Left ventricle myocardium superior (tissue), 1 donor: ENCODE measurements at regions not wholly inside any gene's neighbourhood (a gene's known extent, or its start where the extent isn't known, plus 50 kb on each side); places are given as distances from the start of the nearest gene placed in this dataset.
A peak's percentile ranks its signal among the peaks of the same experiment; 100 is the strongest.
"Not testable (repeated sequence)": the region's sequence is repeated elsewhere in the genome, so short reads cannot be mapped to it uniquely, and the experiment has no call there.

Source experiments
- ATAC-seq: fragments of 200-7000 bp; cut with Tn5 transposase; one replicate; pipeline ENCODE4 v1.9.1; 2020; ENCODE audit warnings: mild to moderate bottlenecking, moderate library complexity
- DNase-seq: peaks from one replicate; pipeline ENCODE4 v3.0.0-alpha.2; 2020
- intact Hi-C: fragments of 100-400 bp; cut with micrococcal nuclease; formaldehyde crosslinking; loops from one replicate; pipeline ENCODE4 v1.11.0; 2022
- donor health status: DM: no; HTN: yes; CAD: no; lungs with severe emphysema.

GRCh38 chr15:20473465-20473864 lies 68.1 kb downstream of the GOLGA6L6 start:
- ATAC-seq, DNase-seq, intact Hi-C loops: not testable (repeated sequence)

- DNase-seq, ATAC-seq, intact Hi-C loops: not testable (repeated sequence)
Measured at GRCh38 chr15:20472983-20473382, 68.6 kb downstream of the GOLGA6L6 start.

GRCh38 chr15:20470810-20471209 lies 70.8 kb downstream of the GOLGA6L6 start:
- peak; percentile 22 for ATAC-seq
- intact Hi-C loops, DNase-seq: not testable (repeated sequence)

- intact Hi-C loops, ATAC-seq, DNase-seq: not testable (repeated sequence)
Measured at GRCh38 chr15:20441138-20441537, 100.5 kb downstream of the GOLGA6L6 start.

DNA sequence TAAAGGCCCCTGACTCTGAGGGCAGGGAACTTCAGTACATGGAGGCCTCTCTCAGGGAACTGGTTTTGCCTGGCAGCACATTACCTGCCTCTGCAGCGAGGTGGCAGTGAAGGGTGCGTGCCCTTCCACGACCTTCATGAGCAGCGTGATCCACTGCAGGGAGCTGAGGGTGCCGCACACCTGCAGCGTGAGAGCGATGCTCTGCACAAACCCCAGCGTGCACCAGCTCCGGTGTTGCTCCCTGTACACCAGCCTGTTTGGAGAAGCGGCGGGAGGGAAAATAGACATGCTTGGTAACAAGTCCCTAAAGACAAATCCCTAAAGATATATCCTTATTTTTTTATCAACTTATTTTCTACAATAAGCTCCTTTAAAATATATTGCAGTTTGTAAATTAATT lies 101.2 kb downstream of the GOLGA6L6 start:
- DNase-seq, intact Hi-C loops, ATAC-seq: not testable (repeated sequence)

DNA sequence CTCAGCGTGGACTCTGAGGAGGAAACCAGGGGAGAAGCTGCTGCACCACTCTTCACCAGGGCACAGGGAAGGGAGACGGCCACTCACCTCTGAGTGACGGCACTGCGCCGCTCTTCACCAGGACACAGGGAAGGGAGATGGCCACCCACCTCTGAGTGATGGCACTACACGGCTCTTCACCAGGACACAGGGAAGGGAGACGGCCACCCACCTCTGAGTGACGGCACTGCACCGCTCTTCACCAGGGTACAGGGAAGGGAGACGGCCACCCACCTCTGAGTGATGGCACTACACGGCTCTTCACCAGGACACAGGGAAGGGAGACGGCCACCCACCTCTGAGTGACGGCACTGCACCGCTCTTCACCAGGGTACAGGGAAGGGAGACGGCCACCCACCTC lies 102.5 kb downstream of the GOLGA6L6 start:
- DNase-seq, ATAC-seq, intact Hi-C loops: not testable (repeated sequence)

GRCh38 chr15:20438255-20438654 lies 103.3 kb downstream of the GOLGA6L6 start:
- ATAC-seq, intact Hi-C loops, DNase-seq: not testable (repeated sequence)

DNA sequence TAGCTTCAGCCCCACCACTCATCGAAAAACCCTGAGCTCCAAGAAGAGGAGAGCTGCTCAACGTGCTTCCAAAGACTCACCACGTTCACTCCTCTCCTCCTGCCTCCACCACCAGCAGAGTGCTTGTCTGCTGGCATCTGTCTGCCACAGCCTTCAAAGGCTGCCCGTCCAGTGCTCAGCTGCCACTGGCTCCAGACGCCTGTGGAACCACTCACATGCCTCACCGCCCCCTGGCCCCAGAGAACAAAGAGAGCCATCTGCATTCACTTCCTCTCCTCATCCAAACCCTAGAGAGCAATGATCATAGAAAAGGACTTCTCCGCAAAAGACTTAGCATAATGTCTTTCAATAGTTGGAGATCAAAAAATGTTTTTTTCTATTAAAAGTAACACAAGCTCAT lies 108.1 kb downstream of the GOLGA6L6 start:
- DNase-seq, intact Hi-C loops, ATAC-seq: not testable (repeated sequence)

GRCh38 chr15:20430495-20430894 lies 111.1 kb downstream of the GOLGA6L6 start:
- peak; percentile 61 for ATAC-seq
- DNase-seq, intact Hi-C loops: not testable (repeated sequence)

DNA sequence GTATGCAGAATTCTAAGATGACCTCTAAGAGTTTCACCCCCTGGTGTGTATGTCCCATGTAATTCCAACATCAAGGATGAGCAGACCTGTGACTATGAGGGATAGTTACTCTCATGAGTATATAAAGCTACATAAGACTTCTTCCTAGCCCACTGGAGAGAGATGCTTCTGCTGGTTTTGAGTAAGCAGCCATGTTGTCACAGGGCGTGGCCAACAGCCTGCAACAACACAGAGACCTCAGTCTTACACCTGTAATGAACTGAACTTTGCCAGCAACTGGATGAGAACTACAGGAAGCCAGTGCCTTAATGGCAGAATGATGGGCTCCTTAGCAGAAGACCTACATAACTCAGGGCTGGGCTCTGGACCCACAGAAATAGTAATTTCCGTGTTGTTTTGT lies 120.9 kb downstream of the GOLGA6L6 start:
- intact Hi-C loops, DNase-seq: not testable (repeated sequence)
- peak; percentile 23 for ATAC-seq

DNA sequence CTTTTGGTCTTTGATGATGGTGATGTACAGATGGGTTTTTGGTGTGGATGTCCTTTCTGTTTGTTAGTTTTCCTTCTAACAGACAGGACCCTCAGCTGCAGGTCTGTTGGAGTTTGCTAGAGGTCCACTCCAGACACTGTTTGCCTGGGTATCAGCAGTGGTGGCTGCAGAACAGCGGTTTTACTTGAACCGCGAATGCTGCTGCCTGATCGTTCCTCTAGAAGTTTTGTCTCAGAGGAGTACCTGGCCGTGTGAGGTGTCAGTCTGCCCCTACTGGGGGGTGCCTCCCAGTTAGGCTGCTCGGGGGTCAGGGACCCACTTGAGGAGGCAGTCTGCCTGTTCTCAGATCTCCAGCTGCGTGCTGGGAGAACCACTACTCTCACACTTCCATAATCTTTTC lies 125.0 kb downstream of the GOLGA6L6 start:
- DNase-seq, intact Hi-C loops: not testable (repeated sequence)

GRCh38 chr15:20409667-20410198 lies 131.9 kb downstream of the GOLGA6L6 start:
- not testable (repeated sequence) for ATAC-seq, DNase-seq
- intact Hi-C loops: loop anchor here (10.0 kb wide), 1 partner anchor 55 kb away; no protein-coding TSS in a partner anchor

More for the DNA sequence above, 125.0 kb downstream of the GOLGA6L6 start:
- ATAC-seq: not testable (repeated sequence)

- DNase-seq: no peak
- no peak for ATAC-seq
- intact Hi-C loops: loop anchor here (10.0 kb wide), 1 partner anchor 54 kb away; no protein-coding TSS in a partner anchor
Measured at GRCh38 chr15:20409247-20409646, 132.4 kb downstream of the GOLGA6L6 start.

GRCh38 chr15:20407553-20407952 lies 134.0 kb downstream of the GOLGA6L6 start:
- no peak for DNase-seq
- intact Hi-C loops: loop anchor here (10.0 kb wide), 1 partner anchor 53 kb away; no protein-coding TSS in a partner anchor
- no peak for ATAC-seq

- not testable (repeated sequence) for DNase-seq, ATAC-seq
- intact Hi-C loops: loop anchor here (10.0 kb wide), 1 partner anchor 50 kb away; no protein-coding TSS in a partner anchor
Measured at GRCh38 chr15:20404571-20404970, 137.0 kb downstream of the GOLGA6L6 start.

DNA sequence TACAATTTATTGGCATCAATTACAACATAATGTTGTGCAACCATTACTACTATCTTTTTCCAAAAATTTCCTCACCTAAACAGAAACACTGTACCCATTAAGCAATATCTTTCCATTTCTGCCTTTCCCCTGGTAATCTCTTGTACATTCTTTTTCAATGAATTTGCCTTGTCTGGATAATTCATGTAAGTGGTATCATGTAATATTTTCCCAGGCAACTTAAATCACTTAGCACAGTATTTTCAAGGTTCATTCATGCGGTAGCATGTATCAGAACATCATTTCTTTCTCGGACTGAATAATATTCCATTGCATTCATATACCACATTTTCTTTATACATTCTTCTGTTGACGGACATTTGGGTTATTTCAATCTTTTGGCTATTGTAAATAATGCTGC lies 139.0 kb downstream of the GOLGA6L6 start:
- intact Hi-C loops: loop anchor here (10.0 kb wide), 1 partner anchor 48 kb away; no protein-coding TSS in a partner anchor
- ATAC-seq: not testable (repeated sequence)

GRCh38 chr15:20401058-20401457 lies 140.5 kb downstream of the GOLGA6L6 start:
- intact Hi-C loops: loop anchor here (10.0 kb wide), 1 partner anchor 46 kb away; no protein-coding TSS in a partner anchor

More for the DNA sequence above, 139.0 kb downstream of the GOLGA6L6 start:
- not testable (repeated sequence) for DNase-seq

GRCh38 chr15:20398680-20399079 lies 142.9 kb downstream of the GOLGA6L6 start:
- DNase-seq, ATAC-seq, intact Hi-C loops: not testable (repeated sequence)

More at GRCh38 chr15:20401058-20401457, 140.5 kb downstream of the GOLGA6L6 start:
- not testable (repeated sequence) for ATAC-seq
- peak; percentile 25 for DNase-seq

DNA sequence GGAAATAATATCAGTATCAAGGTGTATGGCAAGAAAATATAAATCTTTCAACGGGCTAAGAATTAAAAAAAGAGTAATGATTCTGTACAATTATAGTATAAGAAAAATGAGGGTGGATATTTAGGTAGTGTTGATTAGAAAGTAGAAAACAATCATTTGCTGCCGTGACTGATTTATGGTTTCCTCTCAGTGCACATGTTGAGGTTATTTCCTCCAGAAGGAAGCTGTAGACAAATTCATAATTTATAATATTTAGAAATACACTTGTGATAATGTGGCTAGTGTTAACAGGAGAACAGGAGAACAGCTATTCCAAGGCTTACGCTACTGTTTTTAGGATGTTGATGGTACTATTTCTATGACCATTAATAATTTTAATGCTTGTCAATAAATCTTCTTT lies 153.4 kb downstream of the GOLGA6L6 start:
- intact Hi-C loops, DNase-seq, ATAC-seq: not testable (repeated sequence)

GRCh38 chr15:20386198-20386597 lies 155.4 kb downstream of the GOLGA6L6 start:
- ATAC-seq: no peak
- no peak for DNase-seq
- intact Hi-C loops: no loop called here
